SK-N-SH (cell line): ENCODE measurements at regions not wholly inside any gene's neighbourhood (a gene's known extent, or its start where the extent isn't known, plus 50 kb on each side); places are given as distances from the start of the nearest gene placed in this dataset.

Experiments
- CTCF ChIA-PET: fragments of 300-600, 350-600 bp; formaldehyde crosslinking; extraction: SDS; loops from one replicate; lab custom pipeline; 2021; lab: Yijun Ruan, JAX
- POLR2A ChIA-PET: fragments of 350-600 bp; sonication (Branson Sonifier 250); formaldehyde crosslinking; extraction: SDS; loops from one replicate; lab custom pipeline; 2020; ENCODE audit warnings: antibody characterized with exemption, inconsistent platforms; lab: Yijun Ruan, JAX
- DNase-seq: peaks from one replicate; pipeline ENCODE4 v3.0.0; 2012
- H2AFZ ChIP-seq: fragments of 200-600 bp; sonication (generic); 2 replicates; pipeline ENCODE4 v1.8.1; 2016; ENCODE audit warnings: antibody characterized with exemption, mild to moderate bottlenecking, low read depth
- H3F3A ChIP-seq: fragments of 200-600 bp; sonication (generic); replicated peaks from 2 replicates; pipeline ENCODE3; 2016; ENCODE audit warnings: antibody characterized with exemption, mild to moderate bottlenecking; ENCODE audit not compliant: insufficient read depth
- H3K27ac ChIP-seq, 2 experiments: fragments of 200-500 bp in 1 of 2; fragments of 200-600 bp in 1 of 2; sonication (Bioruptor generic) in 1 of 2; sonication (generic), shearing (Covaris generic) in 1 of 2; 2 replicates each; pipeline versions ENCODE4 v1.5.1 to v1.6.1; 2014 to 2016; ENCODE audit warnings: low read depth in 2 of 2, inconsistent platforms in 1 of 2, low read length in 1 of 2, mild to moderate bottlenecking in 1 of 2, mixed read lengths in 1 of 2
- H3K27me3 ChIP-seq: fragments of 200-600 bp; sonication (generic), shearing (Covaris generic); 2 replicates; pipeline ENCODE4 v1.6.1; 2016; ENCODE audit warnings: mixed run types; ENCODE audit not compliant: insufficient read depth
- H3K36me3 ChIP-seq, 2 experiments: fragments of 200-500 bp in 1 of 2; fragments of 200-600 bp in 1 of 2; sonication (Bioruptor generic) in 1 of 2; sonication (generic) in 1 of 2; replicated peaks in 1 of 2; 2 replicates each; pipeline versions ENCODE3 to v1.5.1; 2014 to 2016; ENCODE audit warnings: low read length in 1 of 2, mild to moderate bottlenecking in 1 of 2; ENCODE audit not compliant: insufficient read depth in 2 of 2, control insufficient read depth in 1 of 2
- H3K4me1 ChIP-seq, 2 experiments: fragments of 200-500 bp in 1 of 2; fragments of 200-600 bp in 1 of 2; sonication (Bioruptor generic) in 1 of 2; sonication (generic), shearing (Covaris generic) in 1 of 2; 2 replicates each; pipeline versions ENCODE4 v1.5.1 to v1.6.1; 2014 to 2016; ENCODE audit warnings: low read depth in 1 of 2, low read length in 1 of 2, mixed run types in 1 of 2; ENCODE audit not compliant: insufficient read depth in 2 of 2, control insufficient read depth in 1 of 2
- H3K4me2 ChIP-seq: fragments of 200-600 bp; sonication (generic), shearing (Covaris generic); 2 replicates; pipeline ENCODE4 v1.6.1; 2017; ENCODE audit warnings: mixed run types
- H3K4me3 ChIP-seq, 2 experiments: fragments of 200-500 bp in 1 of 2; fragments of 200-600 bp in 1 of 2; sonication (Bioruptor generic) in 1 of 2; sonication (generic), shearing (Covaris generic) in 1 of 2; 2 replicates each; pipeline versions ENCODE4 v1.5.1 to v1.8.1; 2014 to 2016; ENCODE audit warnings: low read depth in 2 of 2, inconsistent platforms in 1 of 2, low read length in 1 of 2, mild to moderate bottlenecking in 1 of 2, mixed read lengths in 1 of 2, moderate library complexity in 1 of 2
- H3K79me2 ChIP-seq: fragments of 200-600 bp; sonication (generic); 2 replicates; pipeline ENCODE4 v1.8.1; 2017; ENCODE audit warnings: mild to moderate bottlenecking; ENCODE audit not compliant: insufficient read depth
- H3K9ac ChIP-seq: fragments of 200-600 bp; sonication (generic); 2 replicates; pipeline ENCODE4 v1.6.1; 2017; ENCODE audit warnings: mixed run types
- H3K9me2 ChIP-seq: fragments of 200-600 bp; sonication (generic); 2 replicates; pipeline ENCODE4 v1.6.1; 2017; ENCODE audit warnings: mixed run types
- H3K9me3 ChIP-seq: fragments of 200-600 bp; sonication (generic); 2 replicates; pipeline ENCODE4 v1.6.1; 2017; ENCODE audit warnings: mixed run types, mild to moderate bottlenecking, moderate library complexity
- H4K20me1 ChIP-seq: fragments of 200-600 bp; sonication (generic); 2 replicates; pipeline ENCODE4 v1.6.1; 2017; ENCODE audit warnings: mild to moderate bottlenecking, mixed run types; ENCODE audit not compliant: insufficient read depth
- CHD2 ChIP-seq: fragments of 150-350 bp; IDR thresholded peaks from 2 replicates; pipeline ENCODE4 v1.6.1; 2018; ENCODE audit warnings: low read length; ENCODE audit not compliant: partially characterized antibody
- ELF1 ChIP-seq: IDR thresholded peaks from 2 replicates; pipeline ENCODE4 v1.4.0; 2012
- EP300 ChIP-seq, 2 experiments: IDR thresholded peaks; 2 replicates each; pipeline versions ENCODE4 v1.4.0 to v1.6.1; 2012; ENCODE audit warnings: borderline replicate concordance in 1 of 2, low read depth in 1 of 2, low read length in 1 of 2
- EZH2phosphoT487 ChIP-seq: fragments of 200-600 bp; sonication (generic); IDR thresholded peaks from 2 replicates; pipeline ENCODE4 v1.6.1; 2017; ENCODE audit warnings: low read depth, mixed run types, mild to moderate bottlenecking, antibody characterized with exemption, moderate library complexity, borderline replicate concordance
- FOSL2 ChIP-seq: IDR thresholded peaks from 2 replicates; pipeline ENCODE4 v1.4.0; 2012; ENCODE audit warnings: low read depth, mild to moderate bottlenecking, moderate library complexity, borderline replicate concordance
- FOXM1 ChIP-seq: IDR thresholded peaks from 2 replicates; pipeline ENCODE4 v1.4.0; 2012; ENCODE audit warnings: low read depth, mild to moderate bottlenecking
- GABPA ChIP-seq: IDR thresholded peaks from 2 replicates; pipeline ENCODE4 v1.4.0; 2012; ENCODE audit warnings: low read depth, mild to moderate bottlenecking
- IRF3 ChIP-seq: fragments of 150-350 bp; IDR thresholded peaks from 2 replicates; pipeline ENCODE4 v1.6.1; 2016; ENCODE audit warnings: mild to moderate bottlenecking, low read depth, low read length
- JUND ChIP-seq: IDR thresholded peaks from 2 replicates; pipeline ENCODE4 v1.4.0; 2012
- MAX ChIP-seq: IDR thresholded peaks from 2 replicates; pipeline ENCODE4 v1.4.0; 2012; ENCODE audit warnings: low read depth
- MXI1 ChIP-seq: IDR thresholded peaks from 2 replicates; pipeline ENCODE4 v1.6.1; 2012; ENCODE audit warnings: mild to moderate bottlenecking, low read depth, low read length, improper control_type of control experiment
- NFIC ChIP-seq: IDR thresholded peaks from 2 replicates; pipeline ENCODE4 v1.4.0; 2012; ENCODE audit warnings: borderline replicate concordance
- NRF1 ChIP-seq: IDR thresholded peaks from 2 replicates; pipeline ENCODE4 v1.6.1; 2012; ENCODE audit warnings: low read depth, mild to moderate bottlenecking, low read length
- PBX3 ChIP-seq: IDR thresholded peaks from 2 replicates; pipeline ENCODE4; 2012
- RCOR1 ChIP-seq: fragments of 150-350 bp; IDR thresholded peaks from 2 replicates; pipeline ENCODE4 v1.6.1; 2017; ENCODE audit warnings: antibody characterized with exemption, low read length
- SIN3A ChIP-seq: IDR thresholded peaks from 2 replicates; pipeline ENCODE4 v1.6.1; 2012; ENCODE audit warnings: low read depth, mild to moderate bottlenecking, low read length, moderate library complexity, borderline replicate concordance
- SMC3 ChIP-seq: IDR thresholded peaks from 2 replicates; pipeline ENCODE4 v1.6.1; 2012; ENCODE audit warnings: low read depth, low read length, improper control_type of control experiment
- TAF1 ChIP-seq: IDR thresholded peaks from 2 replicates; pipeline ENCODE4 v1.6.1; 2012; ENCODE audit warnings: low read depth, mild to moderate bottlenecking, low read length, moderate library complexity, borderline replicate concordance
- TCF12 ChIP-seq: IDR thresholded peaks from 2 replicates; pipeline ENCODE4 v1.4.0; 2012
- TEAD4 ChIP-seq: IDR thresholded peaks from 2 replicates; pipeline ENCODE4 v1.4.0; 2012; ENCODE audit warnings: mild to moderate bottlenecking, borderline replicate concordance; ENCODE audit not compliant: insufficient read depth
- USF1 ChIP-seq: IDR thresholded peaks from 2 replicates; pipeline ENCODE4 v1.4.0; 2012; ENCODE audit warnings: low read depth, borderline replicate concordance
- YY1 ChIP-seq: IDR thresholded peaks from 2 replicates; pipeline ENCODE4 v1.4.0; 2012; ENCODE audit warnings: low read depth, mild to moderate bottlenecking
- WGBS: methylation state at CpG from one replicate; pipeline ENCODE4 v1.1.6; 2017; ENCODE audit warnings: low lambda C conversion rate; 5-methylcytosine and 5-hydroxymethylcytosine counted together
- TF ChIP-seq, protein P1 (sequence below): fragments of 200-600 bp; sonication (generic); IDR thresholded peaks from 2 replicates; pipeline ENCODE4 v1.6.1; 2017; ENCODE audit warnings: antibody characterized with exemption, mild to moderate bottlenecking, moderate library complexity

DNA sequence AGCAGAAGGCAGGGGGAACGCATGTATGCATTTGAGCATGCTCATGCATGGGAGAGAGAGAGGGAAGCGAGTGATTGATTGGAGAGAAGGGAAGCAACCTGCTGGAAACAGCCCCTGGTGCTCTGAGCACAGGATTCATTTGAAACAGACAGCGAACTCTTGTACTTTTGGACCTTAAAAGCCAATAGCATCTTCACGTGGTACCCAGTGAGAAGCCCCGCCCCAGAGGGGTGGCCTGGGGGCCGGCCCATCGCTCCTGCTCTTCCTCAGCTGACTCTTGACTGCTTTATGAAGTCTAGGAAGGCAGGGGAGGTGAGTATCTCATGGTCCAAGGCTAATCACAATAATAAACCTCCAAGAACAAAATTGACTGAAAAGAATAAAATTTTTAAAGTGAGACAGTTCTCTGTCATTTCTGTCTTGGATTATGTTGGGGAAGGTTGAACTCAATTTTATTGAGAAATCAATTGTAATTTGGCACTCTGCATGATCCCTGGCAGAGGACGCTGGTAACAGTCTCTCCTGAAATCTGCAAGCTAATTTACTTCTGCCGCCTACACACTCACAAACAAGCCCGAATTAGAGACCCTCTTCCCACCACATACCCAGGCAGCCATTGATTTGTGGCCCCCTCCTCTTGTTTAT lies 168.2 kb upstream of the PPARGC1A start:
- Histone ChIP-seq H3F3A (no peaks in the 10 kb centered on the region), H3K4me3 (no peak overlapping the region), H3K9ac (no peak overlapping the region), H3K4me1 (no peaks in the 10 kb centered on the region), H4K20me1 (no peaks in the 10 kb centered on the region), H3K27ac (no peak overlapping the region), H3K4me2 (no peak overlapping the region), H3K36me3 (no peaks in the 10 kb centered on the region), H3K27me3 (no peaks in the 10 kb centered on the region), H2AFZ (no peak overlapping the region)
- POLR2A ChIA-PET, result no interaction called here
- no peak for DNase-seq
- WGBS, result 40% methylated on average over 10 of the region's 10 CpGs
- TF ChIP-seq CHD2 (no peak), TAF1 (no peak), SMC3 (no peak), ELF1 (no peak), RCOR1 (no peak), TEAD4 (no peak), MXI1 (no peak), NRF1 (no peak), TCF12 (no peak), PBX3 (no peak), FOSL2 (no peak), GABPA (no peak), JUND (no peak), SIN3A (no peak), YY1 (no peak), NFIC (no peak)
- TF ChIP-seq, protein P1, sequence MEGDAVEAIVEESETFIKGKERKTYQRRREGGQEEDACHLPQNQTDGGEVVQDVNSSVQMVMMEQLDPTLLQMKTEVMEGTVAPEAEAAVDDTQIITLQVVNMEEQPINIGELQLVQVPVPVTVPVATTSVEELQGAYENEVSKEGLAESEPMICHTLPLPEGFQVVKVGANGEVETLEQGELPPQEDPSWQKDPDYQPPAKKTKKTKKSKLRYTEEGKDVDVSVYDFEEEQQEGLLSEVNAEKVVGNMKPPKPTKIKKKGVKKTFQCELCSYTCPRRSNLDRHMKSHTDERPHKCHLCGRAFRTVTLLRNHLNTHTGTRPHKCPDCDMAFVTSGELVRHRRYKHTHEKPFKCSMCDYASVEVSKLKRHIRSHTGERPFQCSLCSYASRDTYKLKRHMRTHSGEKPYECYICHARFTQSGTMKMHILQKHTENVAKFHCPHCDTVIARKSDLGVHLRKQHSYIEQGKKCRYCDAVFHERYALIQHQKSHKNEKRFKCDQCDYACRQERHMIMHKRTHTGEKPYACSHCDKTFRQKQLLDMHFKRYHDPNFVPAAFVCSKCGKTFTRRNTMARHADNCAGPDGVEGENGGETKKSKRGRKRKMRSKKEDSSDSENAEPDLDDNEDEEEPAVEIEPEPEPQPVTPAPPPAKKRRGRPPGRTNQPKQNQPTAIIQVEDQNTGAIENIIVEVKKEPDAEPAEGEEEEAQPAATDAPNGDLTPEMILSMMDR, result no peak
- TF ChIP-seq, all 33 proteins: peak for 0
- Histone ChIP-seq H3K9me3 (no peaks in the 10 kb centered on the region), H3K79me2 (no peaks in the 10 kb centered on the region), H3K9me2 (no peaks in the 10 kb centered on the region)
- CTCF ChIA-PET, result no interaction called here

- Histone ChIP-seq H2AFZ (no peak overlapping the region), H3F3A (no peaks in the 10 kb centered on the region), H3K9ac (no peak overlapping the region), H3K4me1 (no peaks in the 10 kb centered on the region), H3K27ac (no peak overlapping the region), H3K36me3 (no peaks in the 10 kb centered on the region), H4K20me1 (no peaks in the 10 kb centered on the region), H3K9me2 (no peaks in the 10 kb centered on the region)
- TF ChIP-seq YY1, result no peak
- no peak for TF ChIP-seq EZH2phosphoT487
- TF ChIP-seq, protein P1, result no peak
- TF ChIP-seq MAX, result no peak
- TF ChIP-seq TCF12, result no peak
- TF ChIP-seq IRF3, result no peak
- no peak for TF ChIP-seq EP300 (IDR thresholded peaks at IDR 0.05; ENCODE audit: borderline replicate concordance in 1 of 2, low read depth in 1 of 2, low read length in 1 of 2)
- TF ChIP-seq FOXM1, result no peak
- no peak for TF ChIP-seq USF1
- no peak for TF ChIP-seq RCOR1
- TF ChIP-seq, all 33 proteins: peak for 0
- H3K79me2 ChIP-seq, result no peaks in the 10 kb centered on the region
- no peak overlapping the region for H3K4me2 ChIP-seq
- WGBS, result 56% methylated on average over 1 of the region's 1 CpG
- no peaks in the 10 kb centered on the region for H3K9me3 ChIP-seq
- POLR2A ChIA-PET, result no interaction called here
- CTCF ChIA-PET, result no interaction called here
- no peaks in the 10 kb centered on the region for H3K27me3 ChIP-seq
- H3K4me3 ChIP-seq, result no peak overlapping the region
- DNase-seq, result no peak
Observed at GRCh38 chr4:24056289-24056688, 166.4 kb upstream of the PPARGC1A start.
